Erythroblast (primary cell): ENCODE measurements at regions not wholly inside any gene's neighbourhood (a gene's known extent, or its start where the extent isn't known, plus 50 kb on each side); places are given as distances from the start of the nearest gene placed in this dataset.

ENCODE experiments used
- GATA1 ChIP-seq: IDR thresholded peaks from 2 replicates; pipeline ENCODE4 v1.6.1; 2011; ENCODE audit warnings: low read depth, mild to moderate bottlenecking, control low read depth, low read length, moderate library complexity
- POLR2A ChIP-seq: IDR thresholded peaks from 2 replicates; pipeline ENCODE4 v1.6.1; 2011; ENCODE audit warnings: mild to moderate bottlenecking, low read length

DNA sequence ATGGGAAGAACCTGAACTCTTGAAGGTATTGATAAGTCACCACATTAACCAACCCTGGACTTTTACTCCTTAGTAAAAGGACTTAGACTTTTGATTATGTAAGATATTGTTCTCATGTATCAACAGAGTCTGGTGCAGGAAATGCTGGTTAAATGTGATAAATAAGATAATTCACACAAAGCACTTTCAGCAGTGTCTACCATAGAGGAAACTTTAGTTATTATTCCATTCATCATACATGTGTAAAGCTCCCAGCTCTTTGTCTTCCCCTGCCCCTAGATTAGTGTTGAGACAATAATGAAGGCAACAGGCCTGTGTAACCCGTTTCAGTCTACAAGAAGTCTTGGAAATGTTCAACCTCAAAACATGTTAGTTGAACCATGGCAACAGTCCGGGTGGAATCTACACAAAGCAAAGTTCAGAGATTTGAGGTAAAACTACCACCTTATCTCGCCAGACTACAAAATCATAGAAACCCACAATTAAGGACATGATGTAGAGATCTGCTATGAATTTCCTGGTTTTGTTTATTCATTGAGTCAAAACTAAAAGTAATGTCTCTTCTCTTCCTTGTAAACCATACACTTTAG, 109.9 kb upstream of the ADO start:
- TF ChIP-seq POLR2A (no peak), GATA1 (no peak)
